Gastroesophageal sphincter (tissue), 4 donors: ENCODE measurements at regions not wholly inside any gene's neighbourhood (a gene's known extent, or its start where the extent isn't known, plus 50 kb on each side); places are given as distances from the start of the nearest gene placed in this dataset.

Source experiments
- ATAC-seq: fragments of 150-250 bp; one replicate; pipeline ENCODE4 v1.9.1; 2016; ENCODE audit warnings: mild to moderate bottlenecking, moderate library complexity
- H3K27ac ChIP-seq, 4 donors: fragments of 200-600 bp; sonication (generic) in 3 of 4; 1 replicate in 3 of 4; 2 replicates in 1 of 4; pipeline ENCODE4 v1.5.1; 2016 to 2019
- H3K27me3 ChIP-seq: fragments of 200-600 bp; sonication (generic); one replicate; pipeline ENCODE4 v1.5.1; 2019
- H3K36me3 ChIP-seq, 2 donors: fragments of 200-600 bp; sonication (generic); one replicate each; pipeline ENCODE4 v1.5.1; 2019; ENCODE audit warnings: control low read depth in 1 of 2
- H3K4me1 ChIP-seq, 3 donors: fragments of 200-600 bp; sonication (generic); 1 replicate in 2 of 3; 2 replicates in 1 of 3; pipeline ENCODE4 v1.5.1; 2016 to 2019; ENCODE audit warnings: control low read depth in 2 of 3
- H3K4me3 ChIP-seq, 2 donors: fragments of 200-600 bp; sonication (generic); one replicate each; pipeline ENCODE4 v1.5.1; 2019; ENCODE audit warnings: mild to moderate bottlenecking in 1 of 2, moderate library complexity in 1 of 2
- H3K9me3 ChIP-seq, 3 donors: fragments of 200-600 bp; sonication (generic); one replicate each; pipeline ENCODE4 v1.5.1; 2017 to 2019; ENCODE audit warnings: control low read depth in 2 of 3
- CTCF ChIP-seq, 4 experiments: fragments of 200-600 bp in 2 of 4; fragments of 450-650 bp in 2 of 4; sonication (generic) in 1 of 4; IDR thresholded peaks; one replicate each; pipeline ENCODE4 v1.5.1; 2017 to 2019; ENCODE audit warnings: antibody characterized with exemption in 4 of 4, mild to moderate bottlenecking in 2 of 4, moderate library complexity in 2 of 4
- EP300 ChIP-seq: sonication (generic); formaldehyde crosslinking; IDR thresholded peaks from one replicate; pipeline ENCODE4 v1.6.1; 2017; ENCODE audit warnings: antibody characterized with exemption, mild to moderate bottlenecking
- POLR2A ChIP-seq, 2 donors: fragments of 450-650 bp; IDR thresholded peaks; one replicate each; pipeline ENCODE4 v1.6.1; 2017; ENCODE audit warnings: antibody characterized with exemption in 2 of 2, mild to moderate bottlenecking in 2 of 2, moderate library complexity in 1 of 2
- POLR2AphosphoS5 ChIP-seq: sonication (generic); formaldehyde crosslinking; IDR thresholded peaks from one replicate; pipeline ENCODE4 v1.6.1; 2017; ENCODE audit warnings: antibody characterized with exemption
- WGBS, 2 donors: methylation state at CpG; one replicate each; pipeline ENCODE4 v1.1.5; 2018; ENCODE audit warnings: low coverage in 1 of 2; 5-methylcytosine and 5-hydroxymethylcytosine counted together

- no peak overlapping the region for H3K4me3 ChIP-seq
- TF ChIP-seq POLR2A (IDR thresholded peaks at IDR 0.05) (no peak), CTCF (IDR thresholded peaks at IDR 0.05) (no peak), EP300 (no peak), POLR2AphosphoS5 (no peak)
- peak overlapping the region in 1 of 4 donors; percentile 22 for H3K27ac ChIP-seq
- peak; percentile 76 for ATAC-seq
- H3K27me3 ChIP-seq: no peaks in the 10 kb centered on the region
- WGBS, 2 donors: 62 to 72% methylated on average over 4 to 5 of the region's 5 CpGs
- H3K36me3 ChIP-seq: no peaks in the 10 kb centered on the region
- peaks cover 0 to 6% (median 0%) of the 10 kb centered on the region in 3 donors for H3K9me3 ChIP-seq
- H3K4me1 ChIP-seq: no peaks in the 10 kb centered on the region
These were observed 60.1 kb upstream of the MYCBP2 start for GRCh38 chr13:77386880-77387606.

- Histone ChIP-seq H3K36me3 (no peaks in the 10 kb centered on the region), H3K27ac (no peak overlapping the region), H3K4me1 (no peaks in the 10 kb centered on the region), H3K27me3 (no peaks in the 10 kb centered on the region), H3K4me3 (no peak overlapping the region), H3K9me3 (peaks cover 0 to 6% (median 0%) of the 10 kb centered on the region in 3 donors)
- TF ChIP-seq POLR2A (IDR thresholded peaks at IDR 0.05) (no peak), CTCF (IDR thresholded peaks at IDR 0.05) (no peak), EP300 (no peak), POLR2AphosphoS5 (no peak)
- WGBS, 2 donors: 31 to 44% methylated on average over 1 to 2 of the region's 2 CpGs
- ATAC-seq: no peak
These were observed 59.2 kb upstream of the MYCBP2 start for GRCh38 chr13:77386046-77386445.

- no peaks in the 10 kb centered on the region for H3K4me1 ChIP-seq
- H3K36me3 ChIP-seq: no peaks in the 10 kb centered on the region
- H3K4me3 ChIP-seq: no peak overlapping the region
- H3K27ac ChIP-seq: no peak overlapping the region
- no peaks in the 10 kb centered on the region for H3K27me3 ChIP-seq
- TF ChIP-seq POLR2A (IDR thresholded peaks at IDR 0.05) (no peak), POLR2AphosphoS5 (no peak), EP300 (no peak), CTCF (IDR thresholded peaks at IDR 0.05) (no peak)
- ATAC-seq: no peak
- H3K9me3 ChIP-seq: peaks cover 0 to 6% (median 0%) of the 10 kb centered on the region in 3 donors
These were observed 58.1 kb upstream of the MYCBP2 start for GRCh38 chr13:77384999-77385398.

- Histone ChIP-seq H3K9me3 (peaks cover 0 to 6% (median 0%) of the 10 kb centered on the region in 3 donors), H3K27me3 (no peaks in the 10 kb centered on the region), H3K27ac (no peak overlapping the region), H3K36me3 (no peaks in the 10 kb centered on the region), H3K4me1 (no peaks in the 10 kb centered on the region), H3K4me3 (no peak overlapping the region)
- TF ChIP-seq POLR2A (IDR thresholded peaks at IDR 0.05): no peak
- TF ChIP-seq EP300: no peak
- TF ChIP-seq POLR2AphosphoS5: no peak
- no peak for TF ChIP-seq CTCF (IDR thresholded peaks at IDR 0.05)
- WGBS, 2 donors: 61 to 64% methylated on average over 4 of the region's 4 CpGs
- ATAC-seq: no peak
These were observed 56.2 kb upstream of the MYCBP2 start for GRCh38 chr13:77383097-77383496.

- Histone ChIP-seq H3K9me3 (peaks cover 0 to 2% (median 0%) of the 10 kb centered on the region in 3 donors), H3K27ac (no peak overlapping the region), H3K27me3 (no peaks in the 10 kb centered on the region), H3K4me1 (no peaks in the 10 kb centered on the region), H3K36me3 (no peaks in the 10 kb centered on the region), H3K4me3 (no peak overlapping the region)
- no peak for TF ChIP-seq EP300
- TF ChIP-seq CTCF (IDR thresholded peaks at IDR 0.05): no peak
- TF ChIP-seq POLR2AphosphoS5: no peak
- TF ChIP-seq POLR2A (IDR thresholded peaks at IDR 0.05): no peak
- 67% methylated on average over 1 of the region's 1 CpG; no CpG with 5 or more reads in 1 of the 2 donors for WGBS, 2 donors
- ATAC-seq: no peak
These were observed 54.2 kb upstream of the MYCBP2 start for GRCh38 chr13:77381059-77381458.
